OCI-M2 (cell line): ENCODE measurements at regions not wholly inside any gene's neighbourhood (a gene's known extent, or its start where the extent isn't known, plus 50 kb on each side); places are given as distances from the start of the nearest gene placed in this dataset.

Source experiments
- DNase-seq: peaks from one replicate; lab custom pipeline; 2025; ENCODE audit not compliant: unreplicated experiment; lab: John Stamatoyannopoulos, UW

DNA sequence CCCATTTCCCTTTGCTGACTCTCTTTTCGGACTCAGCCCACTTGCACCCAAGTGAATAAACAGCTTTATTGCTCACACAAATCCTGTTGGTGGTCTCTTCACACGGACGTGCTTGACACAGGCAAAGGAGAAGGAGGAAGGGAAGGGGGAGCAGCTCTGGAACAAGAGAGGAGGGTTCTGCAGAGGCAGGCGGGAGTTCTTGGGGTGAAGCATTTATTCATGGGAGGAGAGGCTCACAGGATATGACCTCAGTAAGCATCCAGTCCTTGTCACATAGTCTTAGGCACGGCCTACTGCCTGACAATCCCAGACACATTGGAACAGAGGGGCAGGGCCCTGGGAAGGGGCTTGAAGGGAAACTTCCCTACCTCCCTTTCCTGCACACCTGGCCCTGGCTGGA is 171.7 kb upstream of the HS6ST1 start:
- no peak for DNase-seq

DNA sequence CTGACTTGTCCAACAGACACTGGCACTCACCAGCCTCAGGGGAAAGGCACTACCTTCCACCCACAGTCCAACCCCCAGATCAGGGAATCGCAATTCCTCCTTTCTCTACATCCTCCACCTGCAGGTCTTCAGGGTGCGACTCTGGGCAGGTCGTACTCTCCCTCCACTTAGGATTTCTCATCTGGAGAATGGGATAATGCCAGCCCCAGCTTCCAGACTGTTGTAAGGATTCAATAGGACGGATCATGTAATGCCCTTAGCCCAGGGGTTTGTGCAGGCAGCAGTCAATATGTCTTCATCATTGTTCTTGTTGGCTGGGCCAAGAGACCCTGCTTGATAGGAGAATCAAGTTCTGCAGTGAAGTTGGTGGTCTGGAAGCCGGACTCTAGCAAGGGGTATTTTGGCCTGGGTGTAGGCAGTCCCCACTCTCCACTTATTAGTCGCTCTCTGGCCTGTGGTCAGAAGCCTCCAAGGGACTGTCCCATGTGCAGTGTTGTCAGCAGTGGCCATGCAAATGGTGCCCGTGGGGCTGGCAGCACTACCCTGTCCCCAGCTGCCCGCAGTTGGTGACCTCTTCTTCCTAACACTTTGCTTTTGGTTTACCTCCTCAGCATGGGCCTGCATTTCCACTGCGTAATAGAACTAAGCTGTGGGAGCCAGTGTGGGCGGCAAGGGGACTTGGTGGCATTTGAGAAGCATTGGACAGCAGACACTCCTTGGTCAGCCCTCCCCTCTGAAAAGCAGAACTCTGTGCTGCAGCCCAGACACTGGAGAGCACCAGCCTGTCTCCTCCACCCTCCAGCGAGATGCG is 172.4 kb upstream of the HS6ST1 start:
- no peak for DNase-seq

DNA sequence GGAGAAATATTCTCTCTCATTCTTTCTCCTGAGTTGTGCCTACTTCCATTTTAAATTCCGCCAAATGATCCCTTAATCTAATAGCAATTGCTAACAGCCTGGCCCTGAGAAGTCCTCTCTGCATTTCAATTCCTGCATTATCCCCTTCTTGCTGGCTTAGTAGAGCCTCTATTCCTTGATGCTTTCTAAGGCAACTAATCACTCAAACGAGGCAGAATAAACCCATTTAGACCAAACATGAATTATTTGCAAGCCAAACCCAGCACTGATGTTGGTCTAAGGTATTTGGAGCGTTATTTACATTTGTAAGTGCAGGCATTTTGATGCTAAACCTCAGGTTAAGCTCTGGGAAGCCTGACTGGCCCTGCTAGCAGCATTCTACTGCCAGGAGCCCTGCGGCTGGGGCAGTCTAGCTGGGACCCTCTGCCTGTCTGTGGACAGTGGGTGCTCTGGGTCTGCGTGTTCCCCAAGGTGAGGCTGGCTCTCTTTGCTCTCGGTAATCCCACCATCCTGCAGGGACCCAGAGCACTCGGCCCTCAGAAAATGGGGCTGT is 173.1 kb upstream of the HS6ST1 start:
- DNase-seq: no peak

DNA sequence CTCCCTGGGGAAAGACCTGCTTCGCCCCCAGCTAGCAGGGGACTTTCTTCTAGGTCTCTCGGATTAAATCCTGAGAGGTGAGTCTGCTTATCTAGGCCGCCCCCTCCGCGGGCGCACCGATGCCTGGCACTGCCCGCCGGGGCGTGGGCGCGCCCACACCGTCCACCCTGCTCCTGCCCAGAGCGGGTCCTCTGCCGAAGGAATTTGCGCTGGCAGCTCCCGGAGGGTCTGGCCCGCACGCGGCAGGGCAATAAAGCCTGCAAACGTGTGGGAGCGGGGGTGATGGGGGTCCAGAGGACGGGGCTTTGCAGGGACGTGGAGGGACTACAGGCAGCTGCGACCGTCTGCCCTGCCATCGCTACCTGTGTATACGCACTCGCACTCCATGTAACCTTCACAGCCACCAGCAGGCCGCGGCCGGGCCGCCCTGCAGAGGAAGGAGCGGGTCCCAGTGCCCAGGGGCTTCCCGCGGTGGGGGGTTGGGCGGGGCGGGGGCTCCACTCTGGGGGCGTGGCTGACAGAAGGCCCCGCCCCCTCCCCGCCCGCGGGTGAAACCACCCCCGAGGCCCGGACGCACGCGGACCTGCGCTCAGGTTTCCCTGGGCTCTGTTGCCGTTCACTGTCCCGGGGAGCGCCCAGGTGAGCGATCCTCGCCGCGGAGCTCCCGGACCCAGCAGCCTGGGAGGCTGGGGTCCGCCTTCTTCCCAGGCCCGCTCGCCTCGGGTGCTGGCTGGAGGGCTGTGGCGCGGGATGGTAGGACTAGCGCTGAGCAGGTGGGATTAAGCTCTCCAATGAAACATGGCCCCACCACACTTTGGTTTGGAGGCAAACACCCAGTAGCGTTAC is 174.5 kb upstream of the HS6ST1 start:
- no peak for DNase-seq

DNA sequence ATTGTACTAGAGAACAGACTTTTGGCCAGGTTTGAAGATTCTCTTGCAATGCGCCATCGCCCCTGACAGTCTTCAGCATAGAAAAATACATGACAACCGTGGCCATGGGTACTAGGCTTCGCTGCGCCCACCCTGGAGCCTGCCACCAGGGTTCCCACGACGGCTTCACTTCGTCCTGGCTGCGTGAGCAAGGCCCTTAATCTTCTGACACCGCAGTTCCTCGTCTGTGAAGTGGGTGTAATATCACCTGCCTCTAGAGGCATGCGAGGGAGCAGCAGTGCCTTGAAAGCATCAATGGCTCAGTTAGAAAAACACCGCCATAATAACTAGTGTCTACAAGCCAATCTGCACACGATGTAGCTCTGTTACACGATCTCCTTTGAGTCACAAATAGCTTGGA is 175.2 kb upstream of the HS6ST1 start:
- DNase-seq: no peak

DNA sequence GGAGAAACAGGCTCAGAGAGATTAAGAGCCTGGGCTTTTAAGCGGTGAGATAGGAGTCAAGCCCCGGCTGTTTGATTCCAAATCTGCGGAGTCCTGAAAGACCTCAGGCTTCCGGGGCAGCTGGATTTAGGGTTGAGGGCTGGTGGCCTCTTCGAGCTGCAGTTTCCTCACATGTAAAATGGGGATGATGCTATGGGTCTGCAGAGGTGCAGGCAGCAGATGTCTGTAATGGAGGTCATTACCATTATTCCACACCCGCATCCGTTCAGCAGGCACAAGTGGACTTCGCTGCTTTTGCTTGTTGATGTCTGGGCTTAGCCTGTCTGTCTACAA is 175.6 kb upstream of the HS6ST1 start:
- DNase-seq: no peak

DNA sequence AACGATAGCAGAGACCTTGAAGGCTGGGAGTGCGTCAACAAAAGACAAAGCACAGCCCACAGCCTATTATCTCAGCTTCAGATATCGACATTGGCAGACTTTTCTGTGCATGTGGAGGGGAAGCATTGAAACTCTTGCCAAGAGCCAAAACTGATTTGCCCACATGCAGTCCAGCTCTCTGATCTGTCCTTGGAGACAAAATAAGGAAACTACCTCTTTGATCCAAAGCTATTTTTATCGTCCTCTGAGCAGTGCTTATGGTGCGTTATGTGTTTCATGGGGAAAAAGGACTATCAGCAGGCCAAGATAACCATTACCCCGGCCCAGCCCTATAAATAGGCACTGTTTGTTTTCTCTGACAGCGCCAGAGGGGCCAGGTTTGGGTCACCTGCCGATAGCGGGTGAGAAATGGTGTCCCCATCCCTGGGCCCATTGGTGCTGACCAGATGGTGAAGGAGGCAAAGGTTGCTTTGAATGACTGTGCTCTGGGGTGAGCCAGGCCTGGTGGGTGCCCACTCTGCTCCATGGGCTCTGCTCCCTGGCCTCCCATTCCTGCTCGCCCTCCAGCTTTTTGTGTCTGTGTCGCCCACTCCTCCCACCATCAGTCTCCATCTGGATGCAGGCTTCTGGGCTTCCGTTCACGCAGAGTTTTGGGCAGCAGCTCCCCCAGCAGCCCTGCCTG is 176.1 kb upstream of the HS6ST1 start:
- no peak for DNase-seq

DNA sequence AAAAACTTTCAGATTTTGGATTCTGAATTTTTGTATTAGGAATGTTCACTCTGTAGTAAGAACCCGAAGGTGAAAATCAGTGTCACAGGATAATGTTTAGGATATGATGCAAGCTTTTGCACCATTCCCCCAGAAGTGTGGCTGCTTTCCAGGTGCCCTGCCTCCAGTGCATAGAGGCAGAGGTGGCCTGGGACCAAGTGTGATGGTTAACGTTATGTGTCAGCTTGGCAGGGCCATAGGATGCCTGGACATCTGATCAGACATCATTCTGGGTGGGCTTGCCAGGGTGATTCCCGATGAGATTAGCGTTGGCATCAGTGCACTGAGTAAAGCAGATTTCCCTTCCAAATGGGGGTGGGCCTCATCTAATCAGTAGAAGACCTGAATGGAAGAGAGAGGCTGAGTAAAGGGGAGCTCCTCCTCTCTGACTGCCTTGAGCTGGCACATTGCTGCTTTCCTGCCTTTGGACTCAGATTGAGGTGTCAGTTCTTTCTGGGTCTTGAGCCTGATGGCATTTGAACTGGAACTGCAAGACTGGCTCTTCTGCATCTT is 177.4 kb upstream of the HS6ST1 start:
- DNase-seq: no peak

DNA sequence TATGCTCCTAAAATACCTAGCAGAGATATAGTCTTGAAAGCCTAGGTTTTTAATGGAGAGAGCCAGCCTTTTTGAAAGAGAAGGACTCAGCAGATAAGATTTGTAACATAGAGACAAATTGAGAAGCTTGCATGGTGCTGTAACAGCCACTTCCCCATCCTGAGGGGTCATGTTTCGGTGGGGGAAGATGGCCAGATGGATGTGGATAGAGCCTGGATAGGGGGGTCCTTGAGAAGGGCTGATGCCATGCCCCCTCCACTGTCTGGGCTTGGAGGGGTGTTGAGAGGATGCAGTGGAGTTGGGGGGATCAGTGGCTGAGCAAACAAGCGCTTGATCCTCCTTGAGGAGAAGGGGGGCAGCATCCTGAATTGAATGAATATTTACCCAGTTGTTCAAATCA is 178.0 kb upstream of the HS6ST1 start:
- no peak for DNase-seq

DNA sequence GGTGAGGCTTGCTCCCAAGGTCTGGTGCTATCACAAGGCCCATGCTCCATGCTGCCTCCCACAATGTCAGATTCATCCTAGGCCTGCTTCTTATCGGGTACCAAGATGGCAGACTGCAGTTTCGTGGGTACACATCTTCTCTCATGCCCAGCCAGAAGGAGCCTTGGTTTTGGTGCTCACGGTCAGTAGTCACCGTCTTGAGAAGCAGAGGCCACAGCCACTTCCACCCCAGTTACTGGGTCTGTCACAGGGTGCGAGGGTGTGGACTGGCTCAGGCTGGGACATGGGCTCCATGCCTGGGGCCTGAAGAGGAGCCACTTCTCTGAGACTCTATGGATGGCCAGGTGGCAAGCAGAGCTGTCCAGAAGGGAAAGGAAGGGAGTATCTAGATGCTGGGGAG is 178.8 kb upstream of the HS6ST1 start:
- no peak for DNase-seq

DNA sequence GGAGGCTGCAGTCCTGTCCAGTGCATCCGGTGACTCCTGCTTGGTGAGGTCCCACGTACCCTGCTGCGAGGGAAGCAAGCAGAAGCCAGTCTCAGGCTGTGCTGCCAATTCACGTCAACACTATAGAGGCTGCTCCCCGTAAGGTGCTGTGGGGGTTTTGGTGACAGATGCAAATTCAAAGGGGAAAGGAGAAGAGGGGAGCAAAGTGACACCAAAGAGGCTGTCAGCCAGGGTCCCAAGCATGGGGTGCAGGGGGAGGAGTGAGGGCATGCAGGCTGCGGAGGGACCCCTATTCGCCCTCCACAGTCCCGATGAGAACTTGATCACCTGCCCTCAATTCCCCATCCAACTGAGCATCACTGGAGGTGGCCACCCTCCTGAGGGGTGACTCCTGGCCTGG is 179.4 kb upstream of the HS6ST1 start:
- no peak for DNase-seq

DNA sequence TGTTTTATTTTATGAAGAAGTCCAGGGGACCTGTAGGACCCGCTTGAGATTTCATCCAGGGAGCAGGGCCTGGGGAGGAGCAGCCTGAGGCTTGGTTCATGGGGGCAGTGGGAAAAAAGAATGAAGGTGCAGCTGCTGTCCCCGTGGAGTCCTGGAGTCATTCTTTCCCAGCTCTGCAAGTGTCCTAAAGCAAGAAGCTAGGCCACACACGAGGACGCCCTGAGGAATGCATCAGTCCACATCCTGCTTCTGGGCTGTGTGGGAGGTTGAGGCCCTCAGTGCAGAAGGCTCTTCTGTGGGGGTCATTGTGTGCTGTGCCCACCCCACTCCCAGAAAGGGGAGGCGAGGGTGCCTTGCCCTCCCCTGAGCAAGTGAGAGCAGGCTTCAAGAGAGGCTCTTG is 179.9 kb upstream of the HS6ST1 start:
- DNase-seq: no peak

DNA sequence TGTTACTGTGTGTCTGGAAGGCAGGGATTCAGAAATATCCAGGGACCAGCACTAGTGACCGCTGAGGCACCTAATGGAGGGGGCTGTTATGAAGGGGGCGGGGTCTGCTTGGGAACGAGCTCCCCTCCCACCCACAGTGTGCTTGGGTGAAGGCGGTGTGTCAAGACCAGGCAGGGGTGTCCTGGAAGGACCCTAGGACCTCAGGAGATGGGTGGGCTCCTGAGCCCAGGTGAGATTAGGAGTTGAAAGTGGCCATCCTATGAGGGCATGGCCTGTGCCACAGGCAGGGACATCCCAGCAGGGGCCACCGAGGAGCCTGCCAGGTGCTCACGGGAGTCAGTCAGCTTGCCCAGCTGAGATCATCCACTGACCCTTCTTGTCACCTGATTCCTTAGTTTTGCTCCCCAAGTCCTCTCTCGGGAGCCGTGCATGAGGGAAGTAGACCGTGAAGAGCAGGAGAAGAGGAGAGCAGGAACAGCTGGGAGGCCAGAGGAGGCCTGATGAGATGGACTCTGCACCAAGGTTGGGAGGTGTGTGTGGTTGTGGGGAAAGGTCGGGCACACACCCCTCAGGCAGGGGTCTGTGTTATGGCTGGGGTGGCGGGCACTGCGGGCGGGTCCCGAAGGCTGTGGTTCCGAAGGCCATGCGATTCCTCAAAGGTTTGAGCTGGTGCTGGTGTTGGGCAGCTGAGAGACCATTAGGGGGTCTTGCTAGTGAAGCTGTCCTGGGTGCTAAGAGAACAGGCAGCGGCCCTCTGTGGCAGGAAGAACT is 180.9 kb upstream of the HS6ST1 start:
- no peak for DNase-seq

DNA sequence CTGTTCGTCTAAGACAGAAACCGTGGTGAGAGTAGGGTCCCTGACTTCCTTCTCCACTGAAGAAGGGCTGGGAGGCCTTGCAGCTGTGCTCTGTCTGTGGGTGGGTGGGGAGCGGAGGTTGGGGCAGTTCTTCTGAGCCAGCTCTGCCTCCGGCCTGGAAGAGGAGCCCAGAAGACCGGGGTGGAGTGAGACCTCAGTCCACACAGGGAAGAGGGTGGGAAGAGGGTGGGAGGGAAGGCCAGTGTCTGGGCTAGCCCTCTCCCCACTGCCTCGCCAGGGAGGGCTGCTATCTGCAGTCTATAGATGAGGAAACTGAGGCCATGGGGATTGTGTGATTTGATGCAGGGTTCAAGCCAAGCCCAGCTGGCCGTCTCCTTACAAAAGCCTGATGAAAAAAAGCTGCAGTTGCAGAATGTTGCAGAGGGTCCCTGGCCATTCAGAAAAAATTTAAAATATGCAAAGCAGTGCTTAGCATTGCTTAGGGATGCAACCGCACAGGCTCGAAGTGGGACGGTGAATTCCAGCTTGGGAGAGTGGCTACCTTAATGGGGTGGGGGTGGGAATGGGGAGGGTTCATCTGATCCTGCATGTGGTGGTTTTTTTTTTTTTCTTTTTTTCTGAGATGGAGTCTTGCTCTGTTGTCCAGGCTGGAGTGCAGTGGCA is 181.6 kb upstream of the HS6ST1 start:
- DNase-seq: no peak

DNA sequence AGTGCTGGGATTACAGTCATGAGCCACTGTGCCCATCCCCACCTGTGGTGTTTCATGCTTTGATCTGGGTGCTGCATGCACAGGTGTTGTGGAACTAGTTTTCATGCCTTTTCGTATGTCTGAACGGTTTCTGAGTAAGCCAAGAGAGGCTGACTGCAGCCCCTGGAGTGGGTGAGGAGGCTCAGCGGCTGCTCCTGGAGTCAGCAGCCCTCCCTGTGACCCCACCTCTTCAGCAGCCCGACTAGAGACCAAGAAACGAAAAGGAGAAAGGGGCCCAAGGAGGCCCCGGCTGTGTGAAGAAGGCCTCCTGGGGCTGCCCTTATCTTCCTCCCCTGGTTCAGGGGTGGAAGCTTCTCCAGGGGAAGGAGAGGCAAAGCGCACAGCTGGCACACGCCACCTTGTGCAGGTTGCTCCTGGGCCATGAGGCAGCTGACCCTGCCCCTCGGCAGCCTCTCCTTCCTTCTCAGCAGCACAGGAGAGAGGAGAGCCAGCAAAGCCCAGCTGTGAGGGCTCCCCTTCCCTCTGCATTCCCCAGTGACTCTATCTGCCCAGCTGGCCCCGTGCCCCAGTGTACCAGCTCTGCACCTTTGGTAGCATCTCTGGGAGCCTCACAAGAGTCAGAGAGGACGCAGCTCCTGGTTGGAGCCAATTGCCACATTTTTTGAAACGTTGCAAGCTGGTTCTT is 182.5 kb upstream of the HS6ST1 start:
- DNase-seq: no peak

DNA sequence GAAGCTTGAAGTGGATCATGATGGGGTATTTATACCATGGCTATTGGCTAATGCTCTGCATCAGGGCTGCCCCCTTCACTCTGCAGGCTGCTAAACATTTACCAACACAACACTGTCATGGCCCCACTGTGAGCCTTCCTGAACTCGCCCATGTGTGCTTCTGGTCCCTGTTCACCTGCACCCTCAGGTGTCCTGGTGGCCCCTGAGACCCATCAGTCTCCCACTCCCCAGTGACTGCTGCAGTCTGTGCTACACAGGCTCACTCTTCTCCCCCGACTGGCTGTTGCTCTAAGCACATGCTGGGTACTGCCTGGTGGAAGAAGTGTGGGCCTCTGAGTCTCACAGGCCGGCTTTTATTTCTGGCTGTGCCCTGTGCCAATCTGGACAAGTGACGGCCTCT is 183.0 kb upstream of the HS6ST1 start:
- DNase-seq: no peak

DNA sequence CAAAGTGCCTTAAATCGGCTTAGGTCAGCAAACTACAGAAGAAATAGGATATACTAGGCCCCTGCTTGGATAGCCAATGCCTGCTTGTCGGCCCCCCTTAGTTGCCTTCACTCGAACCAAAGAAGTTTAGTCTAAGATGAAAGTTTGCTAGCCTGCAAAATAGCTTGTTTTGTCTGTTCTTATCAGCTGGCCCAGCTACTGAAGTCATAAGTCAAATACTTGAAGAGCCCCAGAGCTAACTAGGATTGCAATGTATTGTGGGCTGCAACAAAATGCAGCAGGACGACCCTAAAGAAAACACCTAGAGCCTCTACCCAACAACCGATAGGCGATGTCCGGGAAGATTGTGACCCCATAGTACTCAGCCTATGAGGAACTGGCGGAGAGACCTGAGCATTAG is 183.5 kb upstream of the HS6ST1 start:
- DNase-seq: no peak

DNA sequence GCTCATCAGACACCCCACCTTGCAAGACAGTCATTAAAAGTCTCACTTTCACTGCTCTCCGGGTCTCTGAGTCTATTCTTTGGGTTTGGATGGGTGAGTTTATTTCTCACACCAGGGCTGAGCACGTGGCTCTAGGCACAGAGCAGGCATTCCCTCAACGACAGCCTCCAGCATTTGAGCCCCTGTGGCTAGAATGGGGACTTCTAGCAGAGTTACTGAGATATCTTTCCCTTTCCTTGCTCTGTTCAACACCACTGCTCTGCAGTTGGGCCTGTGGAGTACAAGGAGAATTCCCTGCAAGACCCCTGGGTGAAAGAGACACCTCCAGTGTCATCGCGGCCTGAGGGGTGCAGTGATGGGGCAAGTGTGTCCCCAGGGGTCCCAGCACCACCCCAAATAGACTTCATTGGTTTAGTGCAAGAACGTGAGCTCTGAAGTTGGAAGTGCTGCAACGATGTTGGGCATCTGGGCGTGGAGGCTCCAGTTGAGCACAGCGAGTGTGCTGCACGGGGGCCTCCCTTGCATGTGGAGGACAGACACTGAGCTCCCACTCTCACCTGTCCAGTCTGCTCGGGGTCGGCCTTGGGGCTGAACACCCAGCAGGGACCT is 184.1 kb upstream of the HS6ST1 start:
- no peak for DNase-seq
